OCI-LY1 (cell line): ENCODE measurements at regions not wholly inside any gene's neighbourhood (a gene's known extent, or its start where the extent isn't known, plus 50 kb on each side); places are given as distances from the start of the nearest gene placed in this dataset.

Experiments used
- CTCF ChIP-seq: fragments of 200-600 bp; sonication (generic), shearing (Covaris generic); IDR thresholded peaks from 2 replicates; pipeline ENCODE4 v1.5.1; 2017; ENCODE audit warnings: mild to moderate bottlenecking, antibody characterized with exemption, low read length, moderate library complexity, mixed read lengths
- EZH2 ChIP-seq: fragments of 200-600 bp; sonication (generic), shearing (Covaris generic); IDR thresholded peaks from 2 replicates; pipeline ENCODE4 v1.8.0; 2017; ENCODE audit warnings: borderline replicate concordance, mixed run types, mild to moderate bottlenecking, antibody characterized with exemption, low read length, moderate library complexity, mixed read lengths

- no peak for TF ChIP-seq CTCF
- TF ChIP-seq EZH2: no peak
These were observed 183.4 kb upstream of the FAM241A start for GRCh38 chr4:111961809-111962208.
